ENCODE measurements at regions not wholly inside any gene's neighbourhood (a gene's known extent, or its start where the extent isn't known, plus 50 kb on each side); places are given as distances from the start of the nearest gene placed in this dataset.

- intact Hi-C loops (cut with DNase I): no loop called here
- DNase-seq (ENCODE audit: low spot score in 2 of 2): no peak
- Histone ChIP-seq H3K4me3 (no peak overlapping the region), H3K4me1 (no peaks in the 10 kb centered on the region), H3K27me3 (no peaks in the 10 kb centered on the region), H3K36me3 (no peaks in the 10 kb centered on the region), H3K9me3 (no peaks in the 10 kb centered on the region), H3K27ac (no peak overlapping the region)
- TF ChIP-seq CTCF (IDR thresholded peaks at IDR 0.05): no peak
Measured at GRCh38 chr13:90968166-90968904, 379.2 kb upstream of the MIR17HG start.

- intact Hi-C loops (cut with DNase I): no loop called here
- H3K27me3 ChIP-seq: no peaks in the 10 kb centered on the region
- no peak for DNase-seq (ENCODE audit: low spot score in 2 of 2)
- H3K27ac ChIP-seq: no peak overlapping the region
- H3K4me3 ChIP-seq: no peak overlapping the region
- H3K4me1 ChIP-seq: no peaks in the 10 kb centered on the region
- no peak for TF ChIP-seq CTCF (IDR thresholded peaks at IDR 0.05)
- H3K9me3 ChIP-seq: no peaks in the 10 kb centered on the region
- H3K36me3 ChIP-seq: no peaks in the 10 kb centered on the region
Measured at GRCh38 chr13:90974249-90974975, 373.1 kb upstream of the MIR17HG start.

- H3K27me3 ChIP-seq: no peaks in the 10 kb centered on the region
- intact Hi-C loops (cut with DNase I): no loop called here
Measured at GRCh38 chr13:90979059-90979458, 368.4 kb upstream of the MIR17HG start.

GRCh38 chr13:90984756-90985155 lies 362.7 kb upstream of the MIR17HG start:
- intact Hi-C loops (cut with DNase I): no loop called here
- no peak for TF ChIP-seq CTCF (IDR thresholded peaks at IDR 0.05)
- no peak overlapping the region for H3K4me3 ChIP-seq
- H3K27ac ChIP-seq: no peak overlapping the region
- H3K9me3 ChIP-seq: no peaks in the 10 kb centered on the region
- H3K27me3 ChIP-seq: no peaks in the 10 kb centered on the region
- H3K36me3 ChIP-seq: no peaks in the 10 kb centered on the region
- no peaks in the 10 kb centered on the region for H3K4me1 ChIP-seq
- no peak for DNase-seq (ENCODE audit: low spot score in 2 of 2)

More at GRCh38 chr13:90979059-90979458, 368.4 kb upstream of the MIR17HG start:
- H3K4me3 ChIP-seq: no peak overlapping the region
- no peaks in the 10 kb centered on the region for H3K4me1 ChIP-seq
- TF ChIP-seq CTCF (IDR thresholded peaks at IDR 0.05): no peak
- no peak for DNase-seq (ENCODE audit: low spot score in 2 of 2)
- no peak overlapping the region for H3K27ac ChIP-seq
- no peaks in the 10 kb centered on the region for H3K36me3 ChIP-seq
- H3K9me3 ChIP-seq: no peaks in the 10 kb centered on the region

- Histone ChIP-seq H3K27ac (no peak overlapping the region), H3K36me3 (no peaks in the 10 kb centered on the region), H3K4me3 (no peak overlapping the region), H3K4me1 (no peaks in the 10 kb centered on the region), H3K27me3 (no peaks in the 10 kb centered on the region), H3K9me3 (no peaks in the 10 kb centered on the region)
- TF ChIP-seq CTCF (IDR thresholded peaks at IDR 0.05): no peak
- intact Hi-C loops (cut with DNase I): no loop called here
- DNase-seq (ENCODE audit: low spot score in 2 of 2): no peak
Measured at GRCh38 chr13:90995001-90995400, 352.5 kb upstream of the MIR17HG start.
